ENCODE measurements at regions not wholly inside any gene's neighbourhood (a gene's known extent, or its start where the extent isn't known, plus 50 kb on each side); places are given as distances from the start of the nearest gene placed in this dataset.
A peak's percentile ranks its signal among the peaks of the same experiment; 100 is the strongest.

DNA sequence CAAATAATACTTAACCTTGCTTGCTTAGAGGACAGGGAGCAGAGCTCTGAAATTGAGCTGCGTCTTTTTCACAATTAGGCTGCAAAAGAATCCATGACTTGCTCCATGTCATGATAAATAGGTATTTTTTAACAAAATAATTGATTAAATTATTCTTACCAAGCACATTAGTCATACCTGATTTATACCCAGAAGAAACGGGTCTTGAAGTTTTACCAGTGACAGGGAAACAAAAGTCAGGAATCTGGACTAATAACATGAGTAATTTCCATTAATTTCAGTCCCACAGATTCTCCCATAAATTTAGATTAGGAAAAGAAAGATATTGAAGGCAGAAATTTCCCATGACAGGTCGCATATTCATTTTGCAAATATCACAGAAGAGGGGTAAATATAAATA lies 85.0 kb upstream of the BMP5 start:
- ATAC-seq = no peak
- TF ChIP-seq CSDC2 (CRISPR knock-in tag; IDR thresholded peaks at IDR 0.05) (no peak), ZC3H10 (CRISPR knock-in tag; IDR thresholded peaks at IDR 0.05) (peak; percentile 58; the same call in 1 of the 2 replicates), ISL1 (CRISPR knock-in tag; IDR thresholded peaks at IDR 0.05) (peak; percentile 60)

GRCh38 chr6:55958790-55959189 lies 83.4 kb upstream of the BMP5 start:
- no peak; the same call in 2 of the 3 replicates for ATAC-seq
- TF ChIP-seq TCF4 (CRISPR knock-in tag; IDR thresholded peaks at IDR 0.05; ENCODE audit: borderline replicate concordance) (0 out of 2 replicates have a peak, but pooled peaks have one; percentile 16), SNAI2 (CRISPR knock-in tag; IDR thresholded peaks at IDR 0.05) (no peak)

- no peak for TF ChIP-seq ESRRG (CRISPR knock-in tag; IDR thresholded peaks at IDR 0.05)
- TF ChIP-seq, protein P1, sequence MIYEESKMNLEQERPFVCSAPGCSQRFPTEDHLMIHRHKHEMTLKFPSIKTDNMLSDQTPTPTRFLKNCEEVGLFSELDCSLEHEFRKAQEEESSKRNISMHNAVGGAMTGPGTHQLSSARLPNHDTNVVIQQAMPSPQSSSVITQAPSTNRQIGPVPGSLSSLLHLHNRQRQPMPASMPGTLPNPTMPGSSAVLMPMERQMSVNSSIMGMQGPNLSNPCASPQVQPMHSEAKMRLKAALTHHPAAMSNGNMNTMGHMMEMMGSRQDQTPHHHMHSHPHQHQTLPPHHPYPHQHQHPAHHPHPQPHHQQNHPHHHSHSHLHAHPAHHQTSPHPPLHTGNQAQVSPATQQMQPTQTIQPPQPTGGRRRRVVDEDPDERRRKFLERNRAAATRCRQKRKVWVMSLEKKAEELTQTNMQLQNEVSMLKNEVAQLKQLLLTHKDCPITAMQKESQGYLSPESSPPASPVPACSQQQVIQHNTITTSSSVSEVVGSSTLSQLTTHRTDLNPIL (CRISPR knock-in tag; IDR thresholded peaks at IDR 0.05; ENCODE audit: low read depth) = no peak
- TF ChIP-seq PPARA (CRISPR knock-in tag; IDR thresholded peaks at IDR 0.05; ENCODE audit: borderline replicate concordance) = no peak
- TF ChIP-seq SNAI2 (CRISPR knock-in tag; IDR thresholded peaks at IDR 0.05) = no peak
- TF ChIP-seq RARB (CRISPR knock-in tag; IDR thresholded peaks at IDR 0.05) = no peak
- peak; percentile 76 for ATAC-seq
These were observed 82.6 kb upstream of the BMP5 start for GRCh38 chr6:55957961-55958422.

DNA sequence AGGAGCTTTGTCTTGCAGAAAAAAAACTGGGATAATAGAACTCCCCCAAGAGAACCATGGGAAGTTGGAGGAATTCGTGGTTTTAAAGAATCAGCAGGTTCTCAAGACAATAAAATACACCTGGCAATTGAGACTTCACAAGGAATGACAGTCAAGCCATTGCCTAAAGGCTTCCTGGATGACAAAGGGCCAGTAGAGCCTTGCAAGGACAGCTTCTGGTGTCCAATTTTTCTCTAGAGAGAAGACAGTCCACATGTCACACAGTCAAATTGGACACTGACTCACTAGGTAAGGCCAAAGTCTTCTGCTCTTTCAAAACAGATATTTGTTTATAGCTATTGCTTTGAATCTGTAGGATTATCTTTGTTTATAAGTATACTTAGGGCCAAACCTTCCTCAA lies 80.3 kb upstream of the BMP5 start:
- TF ChIP-seq ZNF70 (CRISPR knock-in tag; IDR thresholded peaks at IDR 0.05) (no peak), RARB (CRISPR knock-in tag; IDR thresholded peaks at IDR 0.05) (no peak), GLIS3 (CRISPR knock-in tag; IDR thresholded peaks at IDR 0.05) (no peak), ZFP30 (CRISPR knock-in tag; IDR thresholded peaks at IDR 0.05) (no peak), BACH2 (CRISPR knock-in tag; IDR thresholded peaks at IDR 0.05; ENCODE audit: borderline replicate concordance) (no peak), ZNF565 (CRISPR knock-in tag; conservative IDR thresholded peaks at IDR 0.05; ENCODE audit: low read depth) (no peak), ZNF8 (CRISPR knock-in tag; IDR thresholded peaks at IDR 0.05) (no peak), ISL1 (CRISPR knock-in tag; IDR thresholded peaks at IDR 0.05) (no peak), TOX (CRISPR knock-in tag; IDR thresholded peaks at IDR 0.05; ENCODE audit: borderline replicate concordance) (no peak), SNAI2 (CRISPR knock-in tag; IDR thresholded peaks at IDR 0.05) (no peak), PPARA (CRISPR knock-in tag; IDR thresholded peaks at IDR 0.05; ENCODE audit: borderline replicate concordance) (no peak), ARNTL (CRISPR knock-in tag; IDR thresholded peaks at IDR 0.05; ENCODE audit: borderline replicate concordance, low read depth) (no peak)
- TF ChIP-seq, protein P2, sequence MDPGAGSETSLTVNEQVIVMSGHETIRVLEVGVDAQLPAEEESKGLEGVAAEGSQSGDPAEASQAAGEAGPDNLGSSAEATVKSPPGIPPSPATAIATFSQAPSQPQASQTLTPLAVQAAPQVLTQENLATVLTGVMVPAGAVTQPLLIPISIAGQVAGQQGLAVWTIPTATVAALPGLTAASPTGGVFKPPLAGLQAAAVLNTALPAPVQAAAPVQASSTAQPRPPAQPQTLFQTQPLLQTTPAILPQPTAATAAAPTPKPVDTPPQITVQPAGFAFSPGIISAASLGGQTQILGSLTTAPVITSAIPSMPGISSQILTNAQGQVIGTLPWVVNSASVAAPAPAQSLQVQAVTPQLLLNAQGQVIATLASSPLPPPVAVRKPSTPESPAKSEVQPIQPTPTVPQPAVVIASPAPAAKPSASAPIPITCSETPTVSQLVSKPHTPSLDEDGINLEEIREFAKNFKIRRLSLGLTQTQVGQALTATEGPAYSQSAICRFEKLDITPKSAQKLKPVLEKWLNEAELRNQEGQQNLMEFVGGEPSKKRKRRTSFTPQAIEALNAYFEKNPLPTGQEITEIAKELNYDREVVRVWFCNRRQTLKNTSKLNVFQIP (CRISPR knock-in tag; IDR thresholded peaks at IDR 0.05; ENCODE audit: borderline replicate concordance, low read depth) = no peak
- TF ChIP-seq, protein P3, sequence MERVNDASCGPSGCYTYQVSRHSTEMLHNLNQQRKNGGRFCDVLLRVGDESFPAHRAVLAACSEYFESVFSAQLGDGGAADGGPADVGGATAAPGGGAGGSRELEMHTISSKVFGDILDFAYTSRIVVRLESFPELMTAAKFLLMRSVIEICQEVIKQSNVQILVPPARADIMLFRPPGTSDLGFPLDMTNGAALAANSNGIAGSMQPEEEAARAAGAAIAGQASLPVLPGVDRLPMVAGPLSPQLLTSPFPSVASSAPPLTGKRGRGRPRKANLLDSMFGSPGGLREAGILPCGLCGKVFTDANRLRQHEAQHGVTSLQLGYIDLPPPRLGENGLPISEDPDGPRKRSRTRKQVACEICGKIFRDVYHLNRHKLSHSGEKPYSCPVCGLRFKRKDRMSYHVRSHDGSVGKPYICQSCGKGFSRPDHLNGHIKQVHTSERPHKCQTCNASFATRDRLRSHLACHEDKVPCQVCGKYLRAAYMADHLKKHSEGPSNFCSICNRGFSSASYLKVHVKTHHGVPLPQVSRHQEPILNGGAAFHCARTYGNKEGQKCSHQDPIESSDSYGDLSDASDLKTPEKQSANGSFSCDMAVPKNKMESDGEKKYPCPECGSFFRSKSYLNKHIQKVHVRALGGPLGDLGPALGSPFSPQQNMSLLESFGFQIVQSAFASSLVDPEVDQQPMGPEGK (CRISPR knock-in tag; IDR thresholded peaks at IDR 0.05; ENCODE audit: borderline replicate concordance) = no peak
- TF ChIP-seq, protein P4, sequence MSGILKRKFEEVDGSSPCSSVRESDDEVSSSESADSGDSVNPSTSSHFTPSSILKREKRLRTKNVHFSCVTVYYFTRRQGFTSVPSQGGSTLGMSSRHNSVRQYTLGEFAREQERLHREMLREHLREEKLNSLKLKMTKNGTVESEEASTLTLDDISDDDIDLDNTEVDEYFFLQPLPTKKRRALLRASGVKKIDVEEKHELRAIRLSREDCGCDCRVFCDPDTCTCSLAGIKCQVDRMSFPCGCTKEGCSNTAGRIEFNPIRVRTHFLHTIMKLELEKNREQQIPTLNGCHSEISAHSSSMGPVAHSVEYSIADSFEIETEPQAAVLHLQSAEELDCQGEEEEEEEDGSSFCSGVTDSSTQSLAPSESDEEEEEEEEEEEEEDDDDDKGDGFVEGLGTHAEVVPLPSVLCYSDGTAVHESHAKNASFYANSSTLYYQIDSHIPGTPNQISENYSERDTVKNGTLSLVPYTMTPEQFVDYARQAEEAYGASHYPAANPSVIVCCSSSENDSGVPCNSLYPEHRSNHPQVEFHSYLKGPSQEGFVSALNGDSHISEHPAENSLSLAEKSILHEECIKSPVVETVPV (CRISPR knock-in tag; IDR thresholded peaks at IDR 0.05) = no peak
- no peak for ATAC-seq

GRCh38 chr6:55954436-55954835 lies 79.0 kb upstream of the BMP5 start:
- ATAC-seq = no peak
- TF ChIP-seq, protein P4 (CRISPR knock-in tag; IDR thresholded peaks at IDR 0.05) = no peak
- no peak for TF ChIP-seq RARB (CRISPR knock-in tag; IDR thresholded peaks at IDR 0.05)
- TF ChIP-seq ZFP3 (CRISPR knock-in tag; IDR thresholded peaks at IDR 0.05) = no peak
- no peak for TF ChIP-seq TCF4 (CRISPR knock-in tag; IDR thresholded peaks at IDR 0.05; ENCODE audit: borderline replicate concordance)
- no peak for TF ChIP-seq GLIS3 (CRISPR knock-in tag; IDR thresholded peaks at IDR 0.05)
- no peak for TF ChIP-seq SNAI2 (CRISPR knock-in tag; IDR thresholded peaks at IDR 0.05)
- no peak for TF ChIP-seq ZNF70 (CRISPR knock-in tag; IDR thresholded peaks at IDR 0.05)
- TF ChIP-seq ISL1 (CRISPR knock-in tag; IDR thresholded peaks at IDR 0.05) = no peak
- TF ChIP-seq ZNF565 (CRISPR knock-in tag; conservative IDR thresholded peaks at IDR 0.05; ENCODE audit: low read depth) = no peak
- TF ChIP-seq, protein P1 (CRISPR knock-in tag; IDR thresholded peaks at IDR 0.05; ENCODE audit: low read depth) = no peak
- TF ChIP-seq CSDC2 (CRISPR knock-in tag; IDR thresholded peaks at IDR 0.05) = no peak
- TF ChIP-seq OSR1 (CRISPR knock-in tag; IDR thresholded peaks at IDR 0.05) = no peak

All from SK-N-SH treated with all-trans-retinoic acid at 6 μM for 48 hours (cell line).